ENCODE measurements at regions not wholly inside any gene's neighbourhood (a gene's known extent, or its start where the extent isn't known, plus 50 kb on each side); places are given as distances from the start of the nearest gene placed in this dataset.

DNA sequence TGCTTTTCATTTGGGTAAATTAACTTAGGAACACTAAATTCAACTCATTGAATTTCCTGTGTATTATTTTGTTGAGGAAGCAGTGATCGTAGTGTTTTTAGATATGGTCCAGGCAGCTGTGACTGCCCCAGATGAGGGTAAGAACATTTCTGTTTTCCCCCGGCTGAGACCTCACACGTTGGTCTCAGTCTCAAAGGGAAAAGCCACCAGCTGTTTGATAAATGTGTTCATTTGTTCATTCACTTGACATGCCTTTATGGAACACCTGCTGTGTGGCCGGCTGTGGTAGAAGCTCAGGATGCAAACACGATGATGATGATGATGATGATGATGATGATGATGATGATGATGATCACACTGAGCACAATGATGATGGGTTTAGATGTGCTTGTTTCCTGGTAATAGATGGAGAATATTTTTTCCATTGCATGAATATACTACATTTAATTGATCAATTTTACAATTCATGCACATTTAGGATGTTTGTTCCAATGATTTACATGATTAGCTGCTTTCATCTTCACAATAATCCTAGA, 125.6 kb upstream of the ZNF32 start:
- ChIA-PET CTCF (interaction anchor here (0.6 kb wide), 1 partner anchor 146 kb away, joined by 4 read pairs; no protein-coding TSS in a partner anchor), POLR2A (ENCODE audit: low non-redundant PET) (no interaction called here)
- TF ChIP-seq, protein P1, sequence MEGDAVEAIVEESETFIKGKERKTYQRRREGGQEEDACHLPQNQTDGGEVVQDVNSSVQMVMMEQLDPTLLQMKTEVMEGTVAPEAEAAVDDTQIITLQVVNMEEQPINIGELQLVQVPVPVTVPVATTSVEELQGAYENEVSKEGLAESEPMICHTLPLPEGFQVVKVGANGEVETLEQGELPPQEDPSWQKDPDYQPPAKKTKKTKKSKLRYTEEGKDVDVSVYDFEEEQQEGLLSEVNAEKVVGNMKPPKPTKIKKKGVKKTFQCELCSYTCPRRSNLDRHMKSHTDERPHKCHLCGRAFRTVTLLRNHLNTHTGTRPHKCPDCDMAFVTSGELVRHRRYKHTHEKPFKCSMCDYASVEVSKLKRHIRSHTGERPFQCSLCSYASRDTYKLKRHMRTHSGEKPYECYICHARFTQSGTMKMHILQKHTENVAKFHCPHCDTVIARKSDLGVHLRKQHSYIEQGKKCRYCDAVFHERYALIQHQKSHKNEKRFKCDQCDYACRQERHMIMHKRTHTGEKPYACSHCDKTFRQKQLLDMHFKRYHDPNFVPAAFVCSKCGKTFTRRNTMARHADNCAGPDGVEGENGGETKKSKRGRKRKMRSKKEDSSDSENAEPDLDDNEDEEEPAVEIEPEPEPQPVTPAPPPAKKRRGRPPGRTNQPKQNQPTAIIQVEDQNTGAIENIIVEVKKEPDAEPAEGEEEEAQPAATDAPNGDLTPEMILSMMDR (conservative IDR thresholded peaks at IDR 0.05; ENCODE audit: low read depth): no peak
- no peak for DNase-seq (ENCODE audit: low spot score)
- H3K27ac ChIP-seq: no peak overlapping the region

DNA sequence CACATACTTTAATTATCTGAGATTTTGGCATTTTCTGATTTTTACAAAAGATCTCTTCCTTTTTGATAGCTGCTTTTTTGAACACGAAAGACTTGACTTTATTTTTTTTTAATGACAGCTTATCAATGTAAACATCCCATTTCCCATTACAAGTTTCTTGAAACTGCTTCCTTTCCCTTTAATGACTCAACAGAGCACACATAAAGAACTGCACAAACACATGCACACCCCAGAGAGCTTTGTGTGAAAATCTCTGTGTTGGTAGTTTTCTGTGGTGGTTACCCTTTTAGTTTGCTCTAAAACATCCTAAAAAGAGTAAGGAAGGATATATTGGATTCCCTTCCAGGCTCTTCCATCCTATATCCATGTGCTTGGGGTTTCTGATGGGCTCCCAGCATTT, 125.1 kb upstream of the ZNF32 start:
- H3K27ac ChIP-seq: no peak overlapping the region
- TF ChIP-seq, protein P1 (conservative IDR thresholded peaks at IDR 0.05; ENCODE audit: low read depth): no peak
- POLR2A ChIA-PET (ENCODE audit: low non-redundant PET): no interaction called here
- CTCF ChIA-PET: no interaction called here
- no peak for DNase-seq (ENCODE audit: low spot score)

- DNase-seq (ENCODE audit: low spot score): no peak
- H3K27ac ChIP-seq: no peak overlapping the region
- TF ChIP-seq, protein P1 (conservative IDR thresholded peaks at IDR 0.05; ENCODE audit: low read depth): no peak
- CTCF ChIA-PET: interaction anchor here (0.7 kb wide), 1 partner anchor 341 kb away, joined by 3 read pairs; no protein-coding TSS in a partner anchor
- POLR2A ChIA-PET (ENCODE audit: low non-redundant PET): no interaction called here
These were observed 123.5 kb upstream of the ZNF32 start for GRCh38 chr10:43772171-43772570.

DNA sequence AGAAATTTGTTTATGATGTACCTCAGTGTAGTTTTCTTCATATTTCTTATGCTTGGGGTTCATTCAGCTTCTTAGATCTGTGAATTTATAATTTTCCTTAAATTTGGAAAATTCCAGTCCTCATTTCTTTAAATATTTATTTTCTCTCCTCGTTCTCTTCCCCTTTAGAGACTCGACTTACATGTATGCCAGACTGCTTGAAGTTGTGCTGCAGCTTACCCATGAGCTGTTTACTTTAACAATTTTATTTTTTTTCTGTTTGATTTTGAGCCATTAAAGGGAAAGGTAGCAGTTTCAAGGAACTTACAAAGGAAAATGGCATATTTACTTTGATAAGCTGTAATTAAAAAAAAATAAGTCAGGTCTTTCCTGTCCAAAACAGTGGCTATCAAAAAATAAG, 123.0 kb upstream of the ZNF32 start:
- DNase-seq (ENCODE audit: low spot score): no peak
- no peak overlapping the region for H3K27ac ChIP-seq
- POLR2A ChIA-PET (ENCODE audit: low non-redundant PET): no interaction called here
- TF ChIP-seq, protein P1 (conservative IDR thresholded peaks at IDR 0.05; ENCODE audit: low read depth): no peak
- CTCF ChIA-PET: interaction anchor here (0.7 kb wide), 2 partner anchors 13 to 342 kb away, joined by 3 read pairs; no protein-coding TSS in a partner anchor

DNA sequence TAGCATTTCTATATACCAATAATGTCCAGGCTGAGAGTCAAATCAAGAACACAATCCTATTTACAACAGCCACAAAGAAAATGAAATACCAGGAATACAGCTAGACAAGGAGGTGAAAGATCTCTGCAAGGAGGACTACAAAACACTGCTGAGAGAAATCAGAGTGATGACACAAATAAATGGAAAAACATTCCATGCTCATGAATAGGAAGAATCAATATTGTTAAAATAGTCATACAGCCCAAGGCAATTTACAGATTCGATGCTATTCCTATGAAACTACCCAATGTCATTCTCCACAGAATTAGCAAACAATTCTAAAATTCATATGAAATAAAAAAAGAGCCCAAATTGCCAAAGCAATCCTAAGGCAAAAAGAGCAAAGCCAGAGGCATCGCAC, 116.8 kb upstream of the ZNF32 start:
- DNase-seq (ENCODE audit: low spot score): no peak
- H3K27ac ChIP-seq: no peak overlapping the region
- ChIA-PET CTCF (interaction anchor here (0.6 kb wide), 1 partner anchor 1912 kb away, joined by 5 read pairs; no protein-coding TSS in a partner anchor), POLR2A (ENCODE audit: low non-redundant PET) (no interaction called here)
- TF ChIP-seq, protein P1 (conservative IDR thresholded peaks at IDR 0.05; ENCODE audit: low read depth): no peak

DNA sequence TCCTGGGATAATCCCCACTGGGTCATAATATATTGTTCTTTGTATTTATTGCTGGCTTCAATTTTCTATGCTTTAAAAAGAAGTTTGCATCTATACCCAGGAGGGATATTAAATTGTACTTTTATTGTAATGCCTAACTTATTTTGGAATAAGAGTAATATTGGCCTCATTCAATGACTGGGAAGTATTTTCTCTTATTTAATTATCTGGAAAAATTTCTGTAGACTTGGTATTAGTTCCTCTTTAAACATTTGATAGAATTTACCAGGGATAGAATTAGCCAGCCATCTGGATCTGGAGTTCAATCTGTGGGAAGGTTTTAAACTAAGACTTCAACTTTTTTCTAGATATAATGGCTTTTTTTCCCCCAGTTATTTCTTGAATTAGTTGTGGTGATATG, 115.2 kb upstream of the ZNF32 start:
- POLR2A ChIA-PET (ENCODE audit: low non-redundant PET): no interaction called here
- H3K27ac ChIP-seq: no peak overlapping the region
- no peak for DNase-seq (ENCODE audit: low spot score)
- TF ChIP-seq, protein P1 (conservative IDR thresholded peaks at IDR 0.05; ENCODE audit: low read depth): no peak
- CTCF ChIA-PET: interaction anchor here (0.7 kb wide), 2 partner anchors 142 to 269 kb away, joined by 3 to 4 read pairs; no protein-coding TSS in a partner anchor
